ENCODE measurements at regions not wholly inside any gene's neighbourhood (a gene's known extent, or its start where the extent isn't known, plus 50 kb on each side); places are given as distances from the start of the nearest gene placed in this dataset.

DNA sequence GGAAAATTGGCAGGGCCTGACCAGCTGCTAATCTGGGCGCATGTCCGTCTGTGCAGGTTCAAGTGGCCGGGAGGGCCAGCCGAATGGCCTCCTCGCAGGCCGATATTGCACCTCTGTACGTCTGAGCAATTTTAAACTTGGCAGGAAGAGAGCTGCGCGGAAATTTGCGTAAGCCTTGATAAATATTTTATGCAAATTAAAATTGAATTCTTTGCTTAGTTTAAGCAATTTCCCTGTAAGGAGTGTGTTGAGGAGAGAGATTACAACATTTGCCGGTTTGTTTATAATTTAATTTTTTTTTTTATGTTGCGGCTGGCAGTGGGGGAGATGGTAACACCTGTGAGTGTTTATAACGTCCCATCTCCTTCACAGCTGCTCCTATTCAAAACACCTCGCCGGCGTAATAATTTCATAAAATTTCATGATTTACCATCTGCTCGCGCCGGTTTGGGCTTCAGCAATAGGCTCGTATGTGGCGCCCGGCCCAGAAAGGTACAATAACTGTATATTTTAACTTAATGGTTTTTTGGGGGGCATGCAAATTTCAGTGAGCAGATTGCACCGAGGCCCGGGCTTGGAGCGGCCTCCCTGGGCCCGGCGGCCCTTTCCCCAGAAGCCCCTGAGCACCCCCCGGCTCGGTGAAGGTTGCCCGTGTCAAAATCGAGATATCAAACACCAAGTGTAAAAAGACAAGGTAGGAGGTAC is 269.4 kb upstream of the MVB12B start:
- no peak for DNase-seq (ENCODE audit: low spot score)
- no peaks in the 10 kb centered on the region for H3K9me3 ChIP-seq (ENCODE audit: control insufficient read depth in 4 of 4, low read length in 3 of 4)
- no peaks in the 10 kb centered on the region for H3K27me3 ChIP-seq (ENCODE audit: control insufficient read depth in 4 of 4, insufficient read depth in 4 of 4, low read length in 3 of 4)
- no peaks in the 10 kb centered on the region for H3K4me1 ChIP-seq (ENCODE audit: control insufficient read depth in 4 of 4, insufficient read depth in 4 of 4, low read length in 3 of 4)
- H3K27ac ChIP-seq (ENCODE audit: low read depth in 1 of 2, low read length in 2 of 2), result no peak overlapping the region
- WGBS, result 83% methylated on average over 31 of the region's 31 CpGs
- H3K4me3 ChIP-seq (ENCODE audit: low read depth in 1 of 3, low read length in 3 of 3), result no peak overlapping the region
- H3K9ac ChIP-seq (ENCODE audit: low read depth in 1 of 2, low read length in 2 of 2), result no peak overlapping the region
- TF ChIP-seq JUND (IDR thresholded peaks at IDR 0.05) (no peak), EGR1 (IDR thresholded peaks at IDR 0.05; ENCODE audit: low read depth in 2 of 2) (no peak), RAD21 (IDR thresholded peaks at IDR 0.05) (no peak), NR2F2 (IDR thresholded peaks at IDR 0.05) (no peak), FOXA2 (IDR thresholded peaks at IDR 0.05) (no peak), YY1 (IDR thresholded peaks at IDR 0.05) (no peak), RXRA (IDR thresholded peaks at IDR 0.05) (no peak), HNF4A (conservative IDR thresholded peaks at IDR 0.05) (no peak), SP1 (IDR thresholded peaks at IDR 0.05) (no peak), HNF4G (IDR thresholded peaks at IDR 0.05) (no peak), TAF1 (conservative IDR thresholded peaks at IDR 0.05) (no peak), GABPA (IDR thresholded peaks at IDR 0.05 in 1 of 2, conservative IDR thresholded peaks at IDR 0.05 in 1 of 2) (no peak)
- TF ChIP-seq, protein P1, sequence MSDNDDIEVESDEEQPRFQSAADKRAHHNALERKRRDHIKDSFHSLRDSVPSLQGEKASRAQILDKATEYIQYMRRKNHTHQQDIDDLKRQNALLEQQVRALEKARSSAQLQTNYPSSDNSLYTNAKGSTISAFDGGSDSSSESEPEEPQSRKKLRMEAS (IDR thresholded peaks at IDR 0.05), result no peak
- TF ChIP-seq, protein P2, sequence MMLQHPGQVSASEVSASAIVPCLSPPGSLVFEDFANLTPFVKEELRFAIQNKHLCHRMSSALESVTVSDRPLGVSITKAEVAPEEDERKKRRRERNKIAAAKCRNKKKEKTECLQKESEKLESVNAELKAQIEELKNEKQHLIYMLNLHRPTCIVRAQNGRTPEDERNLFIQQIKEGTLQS (IDR thresholded peaks at IDR 0.05), result no peak
- TF ChIP-seq, protein P3, sequence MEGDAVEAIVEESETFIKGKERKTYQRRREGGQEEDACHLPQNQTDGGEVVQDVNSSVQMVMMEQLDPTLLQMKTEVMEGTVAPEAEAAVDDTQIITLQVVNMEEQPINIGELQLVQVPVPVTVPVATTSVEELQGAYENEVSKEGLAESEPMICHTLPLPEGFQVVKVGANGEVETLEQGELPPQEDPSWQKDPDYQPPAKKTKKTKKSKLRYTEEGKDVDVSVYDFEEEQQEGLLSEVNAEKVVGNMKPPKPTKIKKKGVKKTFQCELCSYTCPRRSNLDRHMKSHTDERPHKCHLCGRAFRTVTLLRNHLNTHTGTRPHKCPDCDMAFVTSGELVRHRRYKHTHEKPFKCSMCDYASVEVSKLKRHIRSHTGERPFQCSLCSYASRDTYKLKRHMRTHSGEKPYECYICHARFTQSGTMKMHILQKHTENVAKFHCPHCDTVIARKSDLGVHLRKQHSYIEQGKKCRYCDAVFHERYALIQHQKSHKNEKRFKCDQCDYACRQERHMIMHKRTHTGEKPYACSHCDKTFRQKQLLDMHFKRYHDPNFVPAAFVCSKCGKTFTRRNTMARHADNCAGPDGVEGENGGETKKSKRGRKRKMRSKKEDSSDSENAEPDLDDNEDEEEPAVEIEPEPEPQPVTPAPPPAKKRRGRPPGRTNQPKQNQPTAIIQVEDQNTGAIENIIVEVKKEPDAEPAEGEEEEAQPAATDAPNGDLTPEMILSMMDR (IDR thresholded peaks at IDR 0.05; ENCODE audit: low read depth, low read length, missing input control), result no peak
- H3K36me3 ChIP-seq (ENCODE audit: control insufficient read depth in 4 of 4, insufficient read depth in 3 of 4, low read depth in 1 of 4, low read length in 3 of 4), result no peaks in the 10 kb centered on the region

DNA sequence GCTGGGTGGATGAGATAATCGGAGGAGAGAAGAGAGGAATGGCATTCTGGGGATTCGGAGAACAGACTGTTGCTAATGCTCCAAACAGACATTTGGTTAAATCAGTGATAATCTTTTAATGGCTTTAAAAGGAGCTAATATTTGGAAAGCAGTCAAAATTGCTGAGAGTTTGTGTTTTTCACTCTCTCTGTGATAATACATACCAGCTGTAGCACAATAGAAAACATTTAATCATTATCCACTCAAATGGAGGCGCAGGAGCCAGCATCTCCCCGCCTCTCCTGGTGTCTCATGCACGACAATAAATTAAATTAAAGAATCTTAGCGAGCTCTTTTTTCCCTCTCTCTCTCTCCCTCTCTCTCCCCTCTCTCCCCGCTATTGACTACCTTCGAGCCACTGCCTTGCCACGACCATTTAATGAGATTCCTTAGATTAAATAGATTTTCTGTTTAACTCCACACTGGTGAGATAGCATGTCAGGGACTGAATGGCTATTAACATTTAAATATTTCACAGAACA is 268.6 kb upstream of the MVB12B start:
- no peaks in the 10 kb centered on the region for H3K36me3 ChIP-seq (ENCODE audit: control insufficient read depth in 4 of 4, insufficient read depth in 3 of 4, low read depth in 1 of 4, low read length in 3 of 4)
- 78% methylated on average over 9 of the region's 9 CpGs for WGBS
- no peak overlapping the region for H3K4me3 ChIP-seq (ENCODE audit: low read depth in 1 of 3, low read length in 3 of 3)
- no peak for TF ChIP-seq SP1 (IDR thresholded peaks at IDR 0.05)
- TF ChIP-seq, protein P2 (IDR thresholded peaks at IDR 0.05), result no peak
- TF ChIP-seq JUND (IDR thresholded peaks at IDR 0.05), result no peak
- no peaks in the 10 kb centered on the region for H3K9me3 ChIP-seq (ENCODE audit: control insufficient read depth in 4 of 4, low read length in 3 of 4)
- H3K27me3 ChIP-seq (ENCODE audit: control insufficient read depth in 4 of 4, insufficient read depth in 4 of 4, low read length in 3 of 4), result no peaks in the 10 kb centered on the region
- DNase-seq (ENCODE audit: low spot score), result no peak
- no peak overlapping the region for H3K27ac ChIP-seq (ENCODE audit: low read depth in 1 of 2, low read length in 2 of 2)
- no peak overlapping the region for H3K9ac ChIP-seq (ENCODE audit: low read depth in 1 of 2, low read length in 2 of 2)
- H3K4me1 ChIP-seq (ENCODE audit: control insufficient read depth in 4 of 4, insufficient read depth in 4 of 4, low read length in 3 of 4), result no peaks in the 10 kb centered on the region

DNA sequence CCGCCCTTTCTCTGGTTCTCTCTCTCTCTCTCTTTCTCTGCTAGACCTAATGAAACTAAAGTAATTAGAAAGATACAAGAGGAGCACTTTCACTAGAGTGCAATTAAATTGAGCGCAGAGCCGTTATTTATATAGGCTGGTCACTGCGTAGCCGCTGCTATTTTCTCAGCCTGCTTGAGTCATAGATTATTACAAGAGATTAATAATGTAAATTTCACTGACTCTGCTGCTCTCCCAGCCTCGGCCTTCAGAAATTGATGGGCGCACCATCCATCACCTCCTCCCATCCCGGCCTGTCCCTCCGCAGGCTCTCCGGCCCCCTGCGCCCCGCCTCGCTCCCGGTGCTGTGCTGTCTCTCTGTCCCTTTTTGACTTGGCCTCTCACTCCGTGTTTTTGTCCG is 268.0 kb upstream of the MVB12B start:
- Histone ChIP-seq H3K27me3 (ENCODE audit: control insufficient read depth in 4 of 4, insufficient read depth in 4 of 4, low read length in 3 of 4) (no peaks in the 10 kb centered on the region), H3K9me3 (ENCODE audit: control insufficient read depth in 4 of 4, low read length in 3 of 4) (no peaks in the 10 kb centered on the region), H3K9ac (ENCODE audit: low read depth in 1 of 2, low read length in 2 of 2) (no peak overlapping the region), H3K27ac (ENCODE audit: low read depth in 1 of 2, low read length in 2 of 2) (no peak overlapping the region), H3K4me1 (ENCODE audit: control insufficient read depth in 4 of 4, insufficient read depth in 4 of 4, low read length in 3 of 4) (no peaks in the 10 kb centered on the region), H3K36me3 (ENCODE audit: control insufficient read depth in 4 of 4, insufficient read depth in 3 of 4, low read depth in 1 of 4, low read length in 3 of 4) (no peaks in the 10 kb centered on the region), H3K4me3 (ENCODE audit: low read depth in 1 of 3, low read length in 3 of 3) (no peak overlapping the region)
- 82% methylated on average over 16 of the region's 16 CpGs for WGBS
- DNase-seq (ENCODE audit: low spot score), result no peak
- TF ChIP-seq, protein P1 (IDR thresholded peaks at IDR 0.05), result no peak
- TF ChIP-seq NR2F2 (IDR thresholded peaks at IDR 0.05) (no peak), HNF4A (conservative IDR thresholded peaks at IDR 0.05) (no peak)
